HCT116 (cell line): ENCODE measurements at regions not wholly inside any gene's neighbourhood (a gene's known extent, or its start where the extent isn't known, plus 50 kb on each side); places are given as distances from the start of the nearest gene placed in this dataset.

ENCODE experiments used
- ATAC-seq: fragments of 200-7000 bp; cut with Tn5 transposase; 2 replicates; pipeline ENCODE4 v1.9.1; 2020; ENCODE audit warnings: mild to moderate bottlenecking, moderate library complexity
- BruUV-seq: library from RNA; stranded (reverse); fragments of 400-500 nt; replicated peaks from 2 replicates; lab custom pipeline; 2021; lab: Mats Ljungman, UMichigan
- CTCF ChIA-PET: fragments of 300-600 bp; sonication (Branson Sonifier 250); formaldehyde crosslinking; loops from one replicate; lab custom pipeline; 2021; ENCODE audit warnings: antibody characterized with exemption; lab: Charles Lee
- POLR2A ChIA-PET: fragments of 300-600, 350-600 bp; sonication (Branson Sonifier 250); formaldehyde crosslinking; loops from one replicate; lab custom pipeline; 2021; ENCODE audit warnings: antibody characterized with exemption; lab: Charles Lee
- RAD21 ChIA-PET, 2 experiments: fragments of 300-600 bp; sonication (Branson Sonifier 250); formaldehyde crosslinking; loops; one replicate each; lab custom pipeline; 2023; ENCODE audit warnings: low total read pairs in 2 of 2; ENCODE audit not compliant: uncharacterized antibody in 2 of 2, unreplicated experiment in 2 of 2, low non-redundant PET in 1 of 2; lab: Charles Lee
- DNase-seq: peaks from one replicate; pipeline ENCODE4 v3.0.0-alpha.2; 2010; ENCODE audit warnings: low read depth, low spot score
- H2AFZ ChIP-seq: fragments of 200-600 bp; shearing (Covaris generic), sonication (generic); 2 replicates; pipeline ENCODE4 v1.6.1; 2017; ENCODE audit warnings: low read depth, mixed run types, mixed read lengths, antibody characterized with exemption, low read length; ENCODE audit not compliant: poor library complexity, severe bottlenecking
- H3K27ac ChIP-seq: 2 replicates; pipeline ENCODE4 v1.5.1; 2012; ENCODE audit warnings: low read depth, low read length
- H3K27me3 ChIP-seq: fragments of 200-600 bp; sonication (generic); 2 replicates; pipeline ENCODE4 v1.6.1; 2016; ENCODE audit warnings: mixed run types, low read length, mixed read lengths; ENCODE audit not compliant: insufficient read depth
- H3K36me3 ChIP-seq, 2 experiments: fragments of 200-500 bp in 1 of 2; fragments of 200-600 bp in 1 of 2; sonication (Bioruptor generic) in 1 of 2; sonication (generic) in 1 of 2; 2 replicates each; pipeline versions ENCODE4 v1.5.1 to v1.6.1; 2014 to 2016; ENCODE audit warnings: low read length in 2 of 2, inconsistent platforms in 1 of 2, mixed read lengths in 1 of 2, mixed run types in 1 of 2; ENCODE audit not compliant: insufficient read depth in 2 of 2, control insufficient read depth in 1 of 2
- H3K4me1 ChIP-seq, 2 experiments: fragments of 200-600 bp in 1 of 2; sonication (generic) in 1 of 2; 2 replicates each; pipeline versions ENCODE4 v1.5.1 to v1.6.1; 2012 to 2017; ENCODE audit warnings: low read length in 2 of 2, inconsistent platforms in 1 of 2, mild to moderate bottlenecking in 1 of 2, mixed read lengths in 1 of 2, mixed run types in 1 of 2, moderate library complexity in 1 of 2; ENCODE audit not compliant: insufficient read depth in 2 of 2, control insufficient read depth in 1 of 2
- H3K4me2 ChIP-seq: fragments of 200-600 bp; sonication (generic); 2 replicates; pipeline ENCODE4 v1.6.1; 2017; ENCODE audit warnings: mixed run types, low read length, mixed read lengths
- H3K4me3 ChIP-seq, 2 experiments: fragments of 200-600 bp in 1 of 2; sonication (generic) in 1 of 2; replicated peaks in 1 of 2; 2 replicates each; pipeline ENCODE4 v1.5.1; 2011 to 2016; ENCODE audit warnings: low read length in 2 of 2, control low read depth in 1 of 2, low read depth in 1 of 2, mild to moderate bottlenecking in 1 of 2, mixed read lengths in 1 of 2, mixed run types in 1 of 2
- H3K79me2 ChIP-seq: fragments of 200-600 bp; sonication (generic); 2 replicates; pipeline ENCODE4 v1.6.1; 2017; ENCODE audit warnings: mild to moderate bottlenecking, mixed run types, low read length, moderate library complexity, mixed read lengths; ENCODE audit not compliant: insufficient read depth
- H3K9ac ChIP-seq: fragments of 200-600 bp; sonication (generic); 2 replicates; pipeline ENCODE4 v1.6.1; 2016; ENCODE audit warnings: low read length, mixed read lengths
- H3K9me2 ChIP-seq: fragments of 200-600 bp; sonication (generic), shearing (Covaris generic); 2 replicates; pipeline ENCODE4 v1.6.1; 2017; ENCODE audit warnings: mixed run types, mild to moderate bottlenecking, moderate library complexity; ENCODE audit not compliant: insufficient read depth
- H3K9me3 ChIP-seq, 2 experiments: fragments of 200-500 bp in 1 of 2; fragments of 200-600 bp in 1 of 2; sonication (Bioruptor generic) in 1 of 2; sonication (generic) in 1 of 2; 2 replicates each; pipeline ENCODE4 v1.6.1; 2014 to 2017; ENCODE audit warnings: low read length in 2 of 2, mixed read lengths in 2 of 2, inconsistent platforms in 1 of 2, low read depth in 1 of 2, mild to moderate bottlenecking in 1 of 2, mixed run types in 1 of 2, moderate library complexity in 1 of 2; ENCODE audit not compliant: control insufficient read depth in 1 of 2, insufficient read depth in 1 of 2
- H4K20me1 ChIP-seq: fragments of 200-600 bp; sonication (generic), shearing (Covaris generic); 2 replicates; pipeline ENCODE4 v1.6.1; 2017; ENCODE audit warnings: mixed run types, mild to moderate bottlenecking, moderate library complexity; ENCODE audit not compliant: insufficient read depth
- ATF3 ChIP-seq: IDR thresholded peaks from 2 replicates; pipeline ENCODE4 v1.6.1; 2012
- ELF1 ChIP-seq: IDR thresholded peaks from 2 replicates; pipeline ENCODE4 v1.6.1; 2012; ENCODE audit warnings: low read depth, borderline replicate concordance
- EZH2phosphoT487 ChIP-seq: fragments of 200-600 bp; IDR thresholded peaks from 2 replicates; pipeline ENCODE4 v1.6.1; 2018; ENCODE audit warnings: antibody characterized with exemption, borderline replicate concordance
- POLR2A ChIP-seq: IDR thresholded peaks from 2 replicates; pipeline ENCODE4 v1.7.0; 2011; ENCODE audit warnings: borderline replicate concordance; ENCODE audit not compliant: insufficient read depth, insufficient read length; ENCODE audit errors: extremely low read depth
- RAD21 ChIP-seq: IDR thresholded peaks from 2 replicates; pipeline ENCODE4 v1.6.1; 2012; ENCODE audit warnings: low read depth, mild to moderate bottlenecking
- REST ChIP-seq: IDR thresholded peaks from 2 replicates; pipeline ENCODE4 v1.6.1; 2012; ENCODE audit warnings: low read depth
- SRF ChIP-seq: IDR thresholded peaks from 2 replicates; pipeline ENCODE4 v1.6.1; 2012; ENCODE audit warnings: low read depth
- TCF7L2 ChIP-seq: IDR thresholded peaks from 2 replicates; pipeline ENCODE4 v1.7.0; 2011; ENCODE audit warnings: borderline replicate concordance, inconsistent platforms; ENCODE audit not compliant: insufficient read depth, insufficient read length; ENCODE audit errors: extremely low read depth
- intact Hi-C: fragments of 100-400 bp; cut with micrococcal nuclease; formaldehyde crosslinking; loops from 2 replicates; pipeline ENCODE4 v1.10.0; 2022

- ChIA-PET RAD21 (no interaction called here), POLR2A (no interaction called here), CTCF (no interaction called here)
- H2AFZ ChIP-seq = no peak overlapping the region
- H3K9ac ChIP-seq = no peak overlapping the region
- intact Hi-C loops = no loop called here
- no peaks in the 10 kb centered on the region for H3K9me2 ChIP-seq
- no peaks in the 10 kb centered on the region for H3K36me3 ChIP-seq
- H3K79me2 ChIP-seq = no peaks in the 10 kb centered on the region
- no peak for TF ChIP-seq SRF
- no peak for TF ChIP-seq REST
- no peak for TF ChIP-seq TCF7L2
- TF ChIP-seq EZH2phosphoT487 = no peak
- no peak overlapping the region for H3K4me2 ChIP-seq
- no TSS peak for BruUV-seq
- no peak overlapping the region for H3K27ac ChIP-seq
- H3K4me1 ChIP-seq = no peaks in the 10 kb centered on the region
- H3K27me3 ChIP-seq = no peaks in the 10 kb centered on the region
- no peak for DNase-seq
- H3K4me3 ChIP-seq = no peak overlapping the region
- H3K9me3 ChIP-seq = peaks cover 3 to 22% of the 10 kb centered on the region in 2 experiments; a peak in 2 of 4 replicates
- no peaks in the 10 kb centered on the region for H4K20me1 ChIP-seq
- ATAC-seq = no peak
Measured at GRCh38 chr3:74559261-74559660, 55.2 kb downstream of the CNTN3 start.

GRCh38 chr3:74550686-74551085 is 63.8 kb downstream of the CNTN3 start:
- Histone ChIP-seq H3K4me3 (no peak overlapping the region), H3K4me2 (no peak overlapping the region), H3K9ac (no peak overlapping the region), H3K27ac (no peak overlapping the region), H2AFZ (no peak overlapping the region), H3K36me3 (no peaks in the 10 kb centered on the region), H3K27me3 (no peaks in the 10 kb centered on the region), H3K9me2 (no peaks in the 10 kb centered on the region), H4K20me1 (no peaks in the 10 kb centered on the region), H3K9me3 (peaks cover 3 to 11% of the 10 kb centered on the region in 2 experiments; a peak in 1 of 4 replicates), H3K4me1 (no peaks in the 10 kb centered on the region), H3K79me2 (no peaks in the 10 kb centered on the region)
- CTCF ChIA-PET = no interaction called here
- POLR2A ChIA-PET = no interaction called here
- no TSS peak for BruUV-seq
- no peak for TF ChIP-seq EZH2phosphoT487
- TF ChIP-seq SRF = no peak
- TF ChIP-seq RAD21 = no peak
- TF ChIP-seq ATF3 = no peak
- TF ChIP-seq ELF1 = no peak
- no peak for TF ChIP-seq POLR2A
- no peak for TF ChIP-seq REST
- TF ChIP-seq TCF7L2 = no peak
- DNase-seq (no peak), ATAC-seq (no peak)
- intact Hi-C loops = no loop called here
- RAD21 ChIA-PET = no interaction called here
